ENCODE measurements at regions not wholly inside any gene's neighbourhood (a gene's known extent, or its start where the extent isn't known, plus 50 kb on each side); places are given as distances from the start of the nearest gene placed in this dataset.

DNA sequence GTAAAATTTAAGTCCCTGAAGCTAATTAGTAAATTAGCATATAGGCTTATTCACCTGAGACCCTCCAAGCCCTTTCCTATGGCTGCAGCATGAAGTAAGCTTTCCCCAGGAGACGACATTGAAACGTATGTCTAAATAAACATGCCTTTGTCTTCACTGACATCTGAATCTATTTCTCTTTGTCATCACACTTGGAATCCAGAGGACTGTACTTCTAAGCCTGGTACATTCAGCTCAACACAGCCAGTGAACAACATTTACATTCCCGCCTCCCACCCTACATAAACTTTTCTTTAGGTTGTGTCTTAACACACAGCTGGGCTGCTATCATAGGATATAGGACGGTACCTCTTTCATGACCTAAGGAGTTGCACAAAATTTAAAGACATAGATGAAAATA is 414.4 kb downstream of the SFMBT2 start:
- H2BK15ac ChIP-seq (ENCODE audit: low read length), result no peak overlapping the region
- H3K23ac ChIP-seq (ENCODE audit: low read depth, low read length, poor library complexity), result no peak overlapping the region
- no peak overlapping the region for H3K27ac ChIP-seq (replicated peaks; ENCODE audit: low read length)
- H3K4ac ChIP-seq (ENCODE audit: low read length), result no peak overlapping the region
- H3K18ac ChIP-seq (ENCODE audit: low read length), result no peak overlapping the region
- H2BK5ac ChIP-seq (ENCODE audit: low read length), result no peak overlapping the region
- WGBS, 2 donors (ENCODE audit: extremely low coverage in 2 of 2, insufficient read length in 2 of 2, insufficient replicate concordance in 1 of 2), result no CpG with 5 or more reads among the region's 4 CpGs
- H3K4me2 ChIP-seq (ENCODE audit: insufficient read depth, low read length, poor library complexity, severe bottlenecking), result no peak overlapping the region
- H3K9ac ChIP-seq (ENCODE audit: low read depth, low read length, poor library complexity), result no peak overlapping the region
- H2BK120ac ChIP-seq (ENCODE audit: low read depth, low read length), result no peak overlapping the region
- no peak overlapping the region for H2BK12ac ChIP-seq (ENCODE audit: low read length)
- peaks cover 0 to 3% of the 10 kb centered on the region in 2 donors for H3K9me3 ChIP-seq (replicated peaks in 1 of 2; ENCODE audit: control insufficient read depth in 2 of 2, insufficient read depth in 1 of 2, low read depth in 1 of 2, low read length in 2 of 2)
- no peaks in the 10 kb centered on the region for H3K4me1 ChIP-seq (ENCODE audit: control insufficient read depth in 2 of 2, insufficient read depth in 1 of 2, low read depth in 1 of 2, low read length in 2 of 2)
- H2AFZ ChIP-seq (ENCODE audit: low read length), result no peak overlapping the region
- no peak overlapping the region for H3K14ac ChIP-seq (ENCODE audit: low read length)
- peaks cover 0 to 1% (median 0%) of the 10 kb centered on the region in 3 experiments for H3K27me3 ChIP-seq (ENCODE audit: control insufficient read depth in 3 of 3, insufficient read depth in 3 of 3, low read depth in 1 of 3, low read length in 3 of 3)
- DNase-seq (ENCODE audit: low spot score), result no peak
- no peak overlapping the region for H4K8ac ChIP-seq (ENCODE audit: low read depth, low read length)
- no peak overlapping the region for H4K91ac ChIP-seq (ENCODE audit: low read depth, low read length, poor library complexity)
- H3K36me3 ChIP-seq (replicated peaks in 1 of 2; ENCODE audit: control insufficient read depth in 2 of 2, insufficient read depth in 2 of 2, low read length in 2 of 2), result peaks cover 0 to 2% of the 10 kb centered on the region in 2 donors
- H2AK5ac ChIP-seq (ENCODE audit: low read depth, low read length), result no peak overlapping the region
- no peaks in the 10 kb centered on the region for H3K79me1 ChIP-seq (ENCODE audit: low read depth, low read length)
- no peak overlapping the region for H3K4me3 ChIP-seq (ENCODE audit: low read length in 2 of 2)

DNA sequence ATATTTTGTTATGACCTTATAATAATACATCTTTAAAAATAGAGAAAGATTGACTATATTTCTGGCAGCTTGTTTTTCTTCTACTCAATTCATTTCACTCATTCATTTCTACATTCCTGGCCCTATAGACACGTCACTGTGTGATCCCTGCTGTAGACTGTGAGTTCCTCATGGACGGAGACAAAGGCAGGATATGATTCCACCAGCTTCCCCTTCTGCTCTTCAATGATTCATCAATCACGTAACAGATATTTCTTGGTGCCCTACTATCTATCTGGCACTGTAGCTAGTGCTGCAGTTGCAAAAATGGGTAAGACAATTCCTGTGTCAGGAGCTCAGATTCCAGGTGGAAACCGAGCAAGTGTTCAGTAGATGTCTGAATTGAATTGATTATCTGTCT is 415.0 kb downstream of the SFMBT2 start:
- Histone ChIP-seq H2AFZ (ENCODE audit: low read length) (no peak overlapping the region), H3K4me3 (ENCODE audit: low read length in 2 of 2) (no peak overlapping the region), H3K9me3 (replicated peaks in 1 of 2; ENCODE audit: control insufficient read depth in 2 of 2, insufficient read depth in 1 of 2, low read depth in 1 of 2, low read length in 2 of 2) (peaks cover 0 to 3% of the 10 kb centered on the region in 2 donors), H3K36me3 (replicated peaks in 1 of 2; ENCODE audit: control insufficient read depth in 2 of 2, insufficient read depth in 2 of 2, low read length in 2 of 2) (peaks cover 0 to 2% of the 10 kb centered on the region in 2 donors), H3K4me2 (ENCODE audit: insufficient read depth, low read length, poor library complexity, severe bottlenecking) (no peak overlapping the region), H3K4me1 (ENCODE audit: control insufficient read depth in 2 of 2, insufficient read depth in 1 of 2, low read depth in 1 of 2, low read length in 2 of 2) (no peaks in the 10 kb centered on the region), H3K18ac (ENCODE audit: low read length) (no peak overlapping the region), H3K23ac (ENCODE audit: low read depth, low read length, poor library complexity) (no peak overlapping the region), H3K27ac (replicated peaks; ENCODE audit: low read length) (no peak overlapping the region), H4K91ac (ENCODE audit: low read depth, low read length, poor library complexity) (no peak overlapping the region), H3K79me1 (ENCODE audit: low read depth, low read length) (no peaks in the 10 kb centered on the region), H3K14ac (ENCODE audit: low read length) (no peak overlapping the region), H2BK120ac (ENCODE audit: low read depth, low read length) (no peak overlapping the region), H3K27me3 (ENCODE audit: control insufficient read depth in 3 of 3, insufficient read depth in 3 of 3, low read depth in 1 of 3, low read length in 3 of 3) (peaks cover 0 to 1% (median 0%) of the 10 kb centered on the region in 3 experiments), H3K4ac (ENCODE audit: low read length) (no peak overlapping the region), H4K8ac (ENCODE audit: low read depth, low read length) (no peak overlapping the region), H2BK15ac (ENCODE audit: low read length) (no peak overlapping the region), H2AK5ac (ENCODE audit: low read depth, low read length) (no peak overlapping the region), H2BK12ac (ENCODE audit: low read length) (no peak overlapping the region), H2BK5ac (ENCODE audit: low read length) (no peak overlapping the region), H3K9ac (ENCODE audit: low read depth, low read length, poor library complexity) (no peak overlapping the region)
- DNase-seq (ENCODE audit: low spot score), result no peak
- WGBS, 2 donors (ENCODE audit: extremely low coverage in 2 of 2, insufficient read length in 2 of 2, insufficient replicate concordance in 1 of 2), result no CpG with 5 or more reads among the region's 4 CpGs

DNA sequence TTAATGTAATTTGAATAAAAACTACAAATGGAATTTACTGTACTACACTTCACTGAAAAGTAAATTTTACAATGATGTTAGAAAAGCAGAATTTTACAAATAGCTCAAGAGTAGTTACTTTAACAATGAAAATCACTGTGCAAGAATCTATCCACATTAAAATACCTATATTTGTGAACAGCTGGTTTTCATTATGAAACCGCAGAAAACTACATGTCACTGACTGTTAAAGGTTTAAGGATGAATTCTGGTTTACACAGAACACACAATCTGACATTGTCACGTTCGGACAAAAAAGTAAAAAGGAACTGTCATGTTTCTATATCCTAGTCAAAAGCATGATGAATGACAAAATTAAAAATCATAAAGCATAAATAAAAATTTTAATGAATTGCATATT is 415.3 kb upstream of the PRKCQ start:
- peaks cover 0 to 1% (median 0%) of the 10 kb centered on the region in 3 experiments for H3K27me3 ChIP-seq (ENCODE audit: control insufficient read depth in 3 of 3, insufficient read depth in 3 of 3, low read depth in 1 of 3, low read length in 3 of 3)
- H3K9ac ChIP-seq (ENCODE audit: low read depth, low read length, poor library complexity), result no peak overlapping the region
- H3K23ac ChIP-seq (ENCODE audit: low read depth, low read length, poor library complexity), result no peak overlapping the region
- H3K36me3 ChIP-seq (replicated peaks in 1 of 2; ENCODE audit: control insufficient read depth in 2 of 2, insufficient read depth in 2 of 2, low read length in 2 of 2), result peaks cover 0 to 2% of the 10 kb centered on the region in 2 donors
- H3K9me3 ChIP-seq (replicated peaks in 1 of 2; ENCODE audit: control insufficient read depth in 2 of 2, insufficient read depth in 1 of 2, low read depth in 1 of 2, low read length in 2 of 2), result peaks cover 0 to 3% of the 10 kb centered on the region in 2 donors
- no CpG with 5 or more reads among the region's 3 CpGs for WGBS, 2 donors (ENCODE audit: extremely low coverage in 2 of 2, insufficient read length in 2 of 2, insufficient replicate concordance in 1 of 2)
- H3K4me2 ChIP-seq (ENCODE audit: insufficient read depth, low read length, poor library complexity, severe bottlenecking), result no peak overlapping the region
- H2BK15ac ChIP-seq (ENCODE audit: low read length), result no peak overlapping the region
- no peak overlapping the region for H3K18ac ChIP-seq (ENCODE audit: low read length)
- H2BK12ac ChIP-seq (ENCODE audit: low read length), result no peak overlapping the region
- no peak overlapping the region for H2AFZ ChIP-seq (ENCODE audit: low read length)
- H3K79me1 ChIP-seq (ENCODE audit: low read depth, low read length), result no peaks in the 10 kb centered on the region
- H4K91ac ChIP-seq (ENCODE audit: low read depth, low read length, poor library complexity), result no peak overlapping the region
- no peak overlapping the region for H2BK5ac ChIP-seq (ENCODE audit: low read length)
- H3K4me1 ChIP-seq (ENCODE audit: control insufficient read depth in 2 of 2, insufficient read depth in 1 of 2, low read depth in 1 of 2, low read length in 2 of 2), result no peaks in the 10 kb centered on the region
- no peak for DNase-seq (ENCODE audit: low spot score)
- no peak overlapping the region for H4K8ac ChIP-seq (ENCODE audit: low read depth, low read length)
- H3K27ac ChIP-seq (replicated peaks; ENCODE audit: low read length), result no peak overlapping the region
- no peak overlapping the region for H3K14ac ChIP-seq (ENCODE audit: low read length)
- H3K4me3 ChIP-seq (ENCODE audit: low read length in 2 of 2), result no peak overlapping the region
- H3K4ac ChIP-seq (ENCODE audit: low read length), result no peak overlapping the region
- H2AK5ac ChIP-seq (ENCODE audit: low read depth, low read length), result no peak overlapping the region
- H2BK120ac ChIP-seq (ENCODE audit: low read depth, low read length), result no peak overlapping the region

DNA sequence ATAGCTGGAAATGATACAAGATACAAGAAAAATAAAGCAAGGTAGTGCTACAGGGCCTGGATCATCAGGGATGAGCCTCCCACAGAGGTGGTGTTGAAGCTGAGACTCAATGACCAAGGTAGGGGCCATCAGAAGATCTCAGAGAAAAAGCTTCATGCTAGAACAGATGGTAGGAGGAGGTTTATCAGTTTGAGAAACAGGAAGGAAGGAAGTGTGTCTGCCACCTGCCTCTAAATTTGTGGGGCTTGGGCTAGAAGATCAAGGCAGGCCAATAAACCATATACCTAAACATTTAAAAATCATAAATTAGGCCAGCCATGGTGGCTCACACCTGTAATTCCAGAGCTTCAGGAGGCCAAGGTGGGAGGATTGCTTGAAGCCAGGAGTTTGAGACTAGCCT is 410.8 kb upstream of the PRKCQ start:
- Histone ChIP-seq H3K23ac (ENCODE audit: low read depth, low read length, poor library complexity) (no peak overlapping the region), H4K91ac (ENCODE audit: low read depth, low read length, poor library complexity) (no peak overlapping the region), H3K27me3 (ENCODE audit: control insufficient read depth in 3 of 3, insufficient read depth in 3 of 3, low read depth in 1 of 3, low read length in 3 of 3) (peaks cover 0 to 1% (median 0%) of the 10 kb centered on the region in 3 experiments), H3K18ac (ENCODE audit: low read length) (no peak overlapping the region), H2AK5ac (ENCODE audit: low read depth, low read length) (no peak overlapping the region), H2BK120ac (ENCODE audit: low read depth, low read length) (no peak overlapping the region), H3K79me1 (ENCODE audit: low read depth, low read length) (no peaks in the 10 kb centered on the region), H3K14ac (ENCODE audit: low read length) (no peak overlapping the region), H3K4me3 (ENCODE audit: low read length in 2 of 2) (no peak overlapping the region), H4K8ac (ENCODE audit: low read depth, low read length) (no peak overlapping the region), H3K4me1 (ENCODE audit: control insufficient read depth in 2 of 2, insufficient read depth in 1 of 2, low read depth in 1 of 2, low read length in 2 of 2) (no peaks in the 10 kb centered on the region), H2BK12ac (ENCODE audit: low read length) (no peak overlapping the region), H2BK15ac (ENCODE audit: low read length) (no peak overlapping the region), H3K9ac (ENCODE audit: low read depth, low read length, poor library complexity) (no peak overlapping the region), H3K36me3 (replicated peaks in 1 of 2; ENCODE audit: control insufficient read depth in 2 of 2, insufficient read depth in 2 of 2, low read length in 2 of 2) (peaks cover 0 to 2% of the 10 kb centered on the region in 2 donors), H3K27ac (replicated peaks; ENCODE audit: low read length) (no peak overlapping the region), H2AFZ (ENCODE audit: low read length) (no peak overlapping the region), H3K4ac (ENCODE audit: low read length) (no peak overlapping the region), H3K9me3 (replicated peaks in 1 of 2; ENCODE audit: control insufficient read depth in 2 of 2, insufficient read depth in 1 of 2, low read depth in 1 of 2, low read length in 2 of 2) (peaks cover 0 to 3% of the 10 kb centered on the region in 2 donors), H3K4me2 (ENCODE audit: insufficient read depth, low read length, poor library complexity, severe bottlenecking) (no peak overlapping the region), H2BK5ac (ENCODE audit: low read length) (no peak overlapping the region)
- no peak for DNase-seq (ENCODE audit: low spot score)

All from neuronal stem cell (in vitro differentiated cells).